ENCODE measurements at regions not wholly inside any gene's neighbourhood (a gene's known extent, or its start where the extent isn't known, plus 50 kb on each side); places are given as distances from the start of the nearest gene placed in this dataset.

GRCh38 chr3:84194029-84194428 is 764.8 kb upstream of the CADM2 start:
- Mint-ChIP-seq H3K9me3 (ENCODE audit: unreplicated experiment) (no peaks in the 10 kb centered on the region), H3K27ac (ENCODE audit: unreplicated experiment) (no peak overlapping the region), H3K4me3 (ENCODE audit: unreplicated experiment) (no peak overlapping the region), H3K36me3 (ENCODE audit: insufficient read depth, unreplicated experiment) (no peaks in the 10 kb centered on the region), H3K27me3 (ENCODE audit: insufficient read depth, unreplicated experiment) (peaks cover 4% of the 10 kb centered on the region), H3K4me1 (ENCODE audit: low read depth, unreplicated experiment) (no peaks in the 10 kb centered on the region)
- CTCF ChIA-PET = no interaction called here
- no peaks in the 10 kb centered on the region for H3K27me3 ChIP-seq (replicated peaks; ENCODE audit: control insufficient read depth, insufficient read depth, low read length)
- H3K4me1 ChIP-seq = no peaks in the 10 kb centered on the region
- no peaks in the 10 kb centered on the region for H3K9me3 ChIP-seq
- H3K36me3 ChIP-seq (ENCODE audit: control insufficient read depth, insufficient read depth, low read length) = no peaks in the 10 kb centered on the region
- no peak overlapping the region for H3K4me3 ChIP-seq (ENCODE audit: low read depth, low read length)
- DNase-seq = no peak
- POLR2A ChIA-PET = no interaction called here
- TF ChIP-seq CTCF (IDR thresholded peaks at IDR 0.05; ENCODE audit: insufficient read depth in 1 of 2, low read depth in 1 of 2, low read length in 1 of 2, severe bottlenecking in 1 of 2, unreplicated experiment in 1 of 2) = no peak
- intact Hi-C loops (cut with micrococcal nuclease; ENCODE audit: unreplicated experiment) = no loop called here
- BruUV-seq (replicated peaks) = no TSS peak

- H3K36me3 ChIP-seq (ENCODE audit: control insufficient read depth, insufficient read depth, low read length) = no peaks in the 10 kb centered on the region
- H3K4me1 ChIP-seq = no peaks in the 10 kb centered on the region
- CTCF ChIA-PET = no interaction called here
- Mint-ChIP-seq H3K27me3 (ENCODE audit: insufficient read depth, unreplicated experiment) (no peaks in the 10 kb centered on the region), H3K4me1 (ENCODE audit: low read depth, unreplicated experiment) (no peaks in the 10 kb centered on the region), H3K27ac (ENCODE audit: unreplicated experiment) (no peak overlapping the region), H3K36me3 (ENCODE audit: insufficient read depth, unreplicated experiment) (no peaks in the 10 kb centered on the region), H3K4me3 (ENCODE audit: unreplicated experiment) (no peak overlapping the region), H3K9me3 (ENCODE audit: unreplicated experiment) (peaks cover 13% of the 10 kb centered on the region)
- intact Hi-C loops (cut with micrococcal nuclease; ENCODE audit: unreplicated experiment) = no loop called here
- no peaks in the 10 kb centered on the region for H3K9me3 ChIP-seq
- no peaks in the 10 kb centered on the region for H3K27me3 ChIP-seq (replicated peaks; ENCODE audit: control insufficient read depth, insufficient read depth, low read length)
- no peak overlapping the region for H3K4me3 ChIP-seq (ENCODE audit: low read depth, low read length)
- POLR2A ChIA-PET = no interaction called here
- no TSS peak for BruUV-seq (replicated peaks)
- no peak for DNase-seq
- no peak for TF ChIP-seq CTCF (IDR thresholded peaks at IDR 0.05; ENCODE audit: insufficient read depth in 1 of 2, low read depth in 1 of 2, low read length in 1 of 2, severe bottlenecking in 1 of 2, unreplicated experiment in 1 of 2)
Measured at GRCh38 chr3:84209474-84209873, 749.3 kb upstream of the CADM2 start.

GRCh38 chr3:84223512-84223911 is 735.3 kb upstream of the CADM2 start:
- CTCF ChIA-PET = no interaction called here

More at GRCh38 chr3:84223512-84223911, 735.3 kb upstream of the CADM2 start:
- no peak for DNase-seq
- no peaks in the 10 kb centered on the region for H3K36me3 Mint-ChIP-seq (ENCODE audit: insufficient read depth, unreplicated experiment)
- H3K9me3 Mint-ChIP-seq (ENCODE audit: unreplicated experiment) = peaks cover 25% of the 10 kb centered on the region
- Histone ChIP-seq H3K4me3 (ENCODE audit: low read depth, low read length) (no peak overlapping the region), H3K36me3 (ENCODE audit: control insufficient read depth, insufficient read depth, low read length) (no peaks in the 10 kb centered on the region), H3K9me3 (peaks cover 8% of the 10 kb centered on the region), H3K27me3 (replicated peaks; ENCODE audit: control insufficient read depth, insufficient read depth, low read length) (no peaks in the 10 kb centered on the region), H3K4me1 (no peaks in the 10 kb centered on the region)
- POLR2A ChIA-PET = no interaction called here
- H3K4me1 Mint-ChIP-seq (ENCODE audit: low read depth, unreplicated experiment) = no peaks in the 10 kb centered on the region
- no peak overlapping the region for H3K4me3 Mint-ChIP-seq (ENCODE audit: unreplicated experiment)
- intact Hi-C loops (cut with micrococcal nuclease; ENCODE audit: unreplicated experiment) = no loop called here
- BruUV-seq (replicated peaks) = no TSS peak
- H3K27ac Mint-ChIP-seq (ENCODE audit: unreplicated experiment) = no peak overlapping the region
- no peak for TF ChIP-seq CTCF (IDR thresholded peaks at IDR 0.05; ENCODE audit: insufficient read depth in 1 of 2, low read depth in 1 of 2, low read length in 1 of 2, severe bottlenecking in 1 of 2, unreplicated experiment in 1 of 2)
- no peaks in the 10 kb centered on the region for H3K27me3 Mint-ChIP-seq (ENCODE audit: insufficient read depth, unreplicated experiment)
